ENCODE measurements at regions not wholly inside any gene's neighbourhood (a gene's known extent, or its start where the extent isn't known, plus 50 kb on each side); places are given as distances from the start of the nearest gene placed in this dataset.

DNA sequence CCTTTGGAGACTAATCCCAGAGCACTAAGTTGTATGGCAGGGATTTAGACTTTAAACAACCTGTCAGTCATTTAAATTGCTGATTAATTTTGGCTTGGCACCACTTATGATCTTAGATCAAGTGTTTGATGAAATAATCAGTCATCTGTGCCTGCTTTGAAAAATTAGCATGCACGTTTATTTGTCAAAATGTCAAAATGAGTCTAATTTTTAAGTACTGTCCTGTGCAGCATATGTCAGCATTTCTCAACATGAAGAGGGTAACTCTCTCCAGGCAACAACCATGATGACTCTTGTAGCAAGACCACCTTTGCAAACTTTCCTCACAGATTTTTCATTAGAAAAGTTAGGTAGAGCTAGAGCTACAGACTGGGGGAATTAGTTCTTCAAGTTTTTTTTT, 155.7 kb upstream of the GJE1 start:
- TF ChIP-seq EZH2 (IDR thresholded peaks at IDR 0.05; ENCODE audit: borderline replicate concordance, insufficient read depth, low read length, poor library complexity, severe bottlenecking), result no peak
- no peak for TF ChIP-seq MXI1 (conservative IDR thresholded peaks at IDR 0.05; ENCODE audit: poor library complexity, severe bottlenecking)
- TF ChIP-seq, protein P1, sequence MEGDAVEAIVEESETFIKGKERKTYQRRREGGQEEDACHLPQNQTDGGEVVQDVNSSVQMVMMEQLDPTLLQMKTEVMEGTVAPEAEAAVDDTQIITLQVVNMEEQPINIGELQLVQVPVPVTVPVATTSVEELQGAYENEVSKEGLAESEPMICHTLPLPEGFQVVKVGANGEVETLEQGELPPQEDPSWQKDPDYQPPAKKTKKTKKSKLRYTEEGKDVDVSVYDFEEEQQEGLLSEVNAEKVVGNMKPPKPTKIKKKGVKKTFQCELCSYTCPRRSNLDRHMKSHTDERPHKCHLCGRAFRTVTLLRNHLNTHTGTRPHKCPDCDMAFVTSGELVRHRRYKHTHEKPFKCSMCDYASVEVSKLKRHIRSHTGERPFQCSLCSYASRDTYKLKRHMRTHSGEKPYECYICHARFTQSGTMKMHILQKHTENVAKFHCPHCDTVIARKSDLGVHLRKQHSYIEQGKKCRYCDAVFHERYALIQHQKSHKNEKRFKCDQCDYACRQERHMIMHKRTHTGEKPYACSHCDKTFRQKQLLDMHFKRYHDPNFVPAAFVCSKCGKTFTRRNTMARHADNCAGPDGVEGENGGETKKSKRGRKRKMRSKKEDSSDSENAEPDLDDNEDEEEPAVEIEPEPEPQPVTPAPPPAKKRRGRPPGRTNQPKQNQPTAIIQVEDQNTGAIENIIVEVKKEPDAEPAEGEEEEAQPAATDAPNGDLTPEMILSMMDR (IDR thresholded peaks at IDR 0.05; ENCODE audit: poor library complexity, severe bottlenecking), result no peak
- no peak for TF ChIP-seq POLR2AphosphoS5 (IDR thresholded peaks at IDR 0.05)
- no peak for TF ChIP-seq RAD21 (conservative IDR thresholded peaks at IDR 0.05)
- TF ChIP-seq TAF1 (IDR thresholded peaks at IDR 0.05; ENCODE audit: low read depth), result no peak
- TF ChIP-seq, protein P2, sequence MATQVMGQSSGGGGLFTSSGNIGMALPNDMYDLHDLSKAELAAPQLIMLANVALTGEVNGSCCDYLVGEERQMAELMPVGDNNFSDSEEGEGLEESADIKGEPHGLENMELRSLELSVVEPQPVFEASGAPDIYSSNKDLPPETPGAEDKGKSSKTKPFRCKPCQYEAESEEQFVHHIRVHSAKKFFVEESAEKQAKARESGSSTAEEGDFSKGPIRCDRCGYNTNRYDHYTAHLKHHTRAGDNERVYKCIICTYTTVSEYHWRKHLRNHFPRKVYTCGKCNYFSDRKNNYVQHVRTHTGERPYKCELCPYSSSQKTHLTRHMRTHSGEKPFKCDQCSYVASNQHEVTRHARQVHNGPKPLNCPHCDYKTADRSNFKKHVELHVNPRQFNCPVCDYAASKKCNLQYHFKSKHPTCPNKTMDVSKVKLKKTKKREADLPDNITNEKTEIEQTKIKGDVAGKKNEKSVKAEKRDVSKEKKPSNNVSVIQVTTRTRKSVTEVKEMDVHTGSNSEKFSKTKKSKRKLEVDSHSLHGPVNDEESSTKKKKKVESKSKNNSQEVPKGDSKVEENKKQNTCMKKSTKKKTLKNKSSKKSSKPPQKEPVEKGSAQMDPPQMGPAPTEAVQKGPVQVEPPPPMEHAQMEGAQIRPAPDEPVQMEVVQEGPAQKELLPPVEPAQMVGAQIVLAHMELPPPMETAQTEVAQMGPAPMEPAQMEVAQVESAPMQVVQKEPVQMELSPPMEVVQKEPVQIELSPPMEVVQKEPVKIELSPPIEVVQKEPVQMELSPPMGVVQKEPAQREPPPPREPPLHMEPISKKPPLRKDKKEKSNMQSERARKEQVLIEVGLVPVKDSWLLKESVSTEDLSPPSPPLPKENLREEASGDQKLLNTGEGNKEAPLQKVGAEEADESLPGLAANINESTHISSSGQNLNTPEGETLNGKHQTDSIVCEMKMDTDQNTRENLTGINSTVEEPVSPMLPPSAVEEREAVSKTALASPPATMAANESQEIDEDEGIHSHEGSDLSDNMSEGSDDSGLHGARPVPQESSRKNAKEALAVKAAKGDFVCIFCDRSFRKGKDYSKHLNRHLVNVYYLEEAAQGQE (IDR thresholded peaks at IDR 0.05; ENCODE audit: borderline replicate concordance), result no peak
- TF ChIP-seq EP300 (conservative IDR thresholded peaks at IDR 0.05; ENCODE audit: poor library complexity, severe bottlenecking), result no peak

All from neural cell (in vitro differentiated cells).